H9 (cell line): ENCODE measurements at regions not wholly inside any gene's neighbourhood (a gene's known extent, or its start where the extent isn't known, plus 50 kb on each side); places are given as distances from the start of the nearest gene placed in this dataset.
A peak's percentile ranks its signal among the peaks of the same experiment; 100 is the strongest.
"Not testable (repeated sequence)": the region's sequence is repeated elsewhere in the genome, so short reads cannot be mapped to it uniquely, and the experiment has no call there.

Source experiments
- DNase-seq: peaks from one replicate; pipeline ENCODE4 v3.0.0-alpha.2; 2017
- H2AFZ ChIP-seq: one replicate; pipeline ENCODE4 v1.6.1; 2013; ENCODE audit warnings: mild to moderate bottlenecking, low read length, control low read depth, moderate library complexity
- H2AK5ac ChIP-seq: 2 replicates; pipeline ENCODE4 v1.6.1; 2013; ENCODE audit warnings: low read length, control low read depth, mixed read lengths; ENCODE audit not compliant: insufficient read length
- H2BK120ac ChIP-seq: one replicate; pipeline ENCODE4 v1.6.1; 2013; ENCODE audit warnings: low read depth, mild to moderate bottlenecking, low read length, control low read depth, inconsistent platforms; ENCODE audit not compliant: poor library complexity, severe bottlenecking
- H2BK12ac ChIP-seq: 2 replicates; pipeline ENCODE4 v1.6.1; 2013; ENCODE audit warnings: low read length, control low read depth, mixed read lengths, low read depth; ENCODE audit not compliant: insufficient read length
- H2BK15ac ChIP-seq: 2 replicates; pipeline ENCODE4 v1.6.1; 2013; ENCODE audit warnings: low read depth, low read length, control low read depth
- H2BK20ac ChIP-seq: one replicate; pipeline ENCODE4 v1.6.1; 2013; ENCODE audit warnings: low read depth, mild to moderate bottlenecking, low read length, control low read depth, inconsistent platforms; ENCODE audit not compliant: poor library complexity, severe bottlenecking
- H2BK5ac ChIP-seq: 2 replicates; pipeline ENCODE4 v1.6.1; 2013; ENCODE audit warnings: low read length, control low read depth, mixed read lengths; ENCODE audit not compliant: insufficient read length
- H3K14ac ChIP-seq: 2 replicates; pipeline ENCODE4 v1.6.1; 2013; ENCODE audit warnings: low read length, control low read depth; ENCODE audit not compliant: insufficient read depth
- H3K18ac ChIP-seq: 2 replicates; pipeline ENCODE4 v1.6.1; 2013; ENCODE audit warnings: low read depth, mild to moderate bottlenecking, mixed read lengths, low read length, control low read depth; ENCODE audit not compliant: insufficient read length
- H3K23ac ChIP-seq: 2 replicates; pipeline ENCODE4 v1.6.1; 2013; ENCODE audit warnings: low read length, control low read depth, mixed read lengths, low read depth; ENCODE audit not compliant: insufficient read length
- H3K23me2 ChIP-seq: 2 replicates; pipeline ENCODE4 v1.6.1; 2013; ENCODE audit warnings: low read depth, mild to moderate bottlenecking, mixed read lengths, low read length, control low read depth; ENCODE audit not compliant: insufficient read length, poor library complexity, severe bottlenecking
- H3K27ac ChIP-seq: 2 replicates; pipeline ENCODE4 v1.5.1; 2013; ENCODE audit warnings: low read length, control low read depth, mixed read lengths, low read depth; ENCODE audit not compliant: insufficient read length
- H3K27me3 ChIP-seq: 2 replicates; pipeline ENCODE4 v1.6.1; 2013; ENCODE audit warnings: low read length, control low read depth, inconsistent platforms; ENCODE audit not compliant: insufficient read depth
- H3K4ac ChIP-seq: 2 replicates; pipeline ENCODE4 v1.6.1; 2013; ENCODE audit warnings: low read depth, mild to moderate bottlenecking, control low read depth, inconsistent platforms, low read length, moderate library complexity
- H3K4me1 ChIP-seq: 2 replicates; pipeline ENCODE4 v1.6.1; 2013; ENCODE audit warnings: low read length, control low read depth, inconsistent platforms; ENCODE audit not compliant: insufficient read depth
- H3K4me2 ChIP-seq: 2 replicates; pipeline ENCODE4 v1.6.1; 2013; ENCODE audit warnings: low read length, control low read depth, mixed read lengths; ENCODE audit not compliant: insufficient read length, insufficient read depth
- H3K56ac ChIP-seq: 2 replicates; pipeline ENCODE4 v1.6.1; 2013; ENCODE audit warnings: low read depth, mild to moderate bottlenecking, mixed read lengths, low read length, control low read depth; ENCODE audit not compliant: insufficient read length
- H3K79me1 ChIP-seq: 2 replicates; pipeline ENCODE4 v1.6.1; 2013; ENCODE audit warnings: low read depth, mild to moderate bottlenecking, moderate library complexity, low read length, control low read depth, inconsistent platforms; ENCODE audit not compliant: insufficient read depth, poor library complexity, severe bottlenecking
- H3K79me2 ChIP-seq: 2 replicates; pipeline ENCODE4 v1.6.1; 2013; ENCODE audit warnings: low read length, control low read depth, inconsistent platforms; ENCODE audit not compliant: insufficient read depth
- H3K9ac ChIP-seq: 2 replicates; pipeline ENCODE4 v1.6.1; 2013; ENCODE audit warnings: low read length, control low read depth, mixed read lengths; ENCODE audit not compliant: insufficient read length; ENCODE audit errors: extremely low read depth
- H3K9me3 ChIP-seq: one replicate; pipeline ENCODE4 v1.6.1; 2013; ENCODE audit warnings: low read depth, low read length, inconsistent platforms; ENCODE audit not compliant: control insufficient read depth
- H3T11ph ChIP-seq: one replicate; pipeline ENCODE4 v1.6.1; 2013; ENCODE audit warnings: mild to moderate bottlenecking, low read length, control low read depth, inconsistent platforms
- H4K20me1 ChIP-seq: one replicate; pipeline ENCODE4 v1.6.1; 2013; ENCODE audit not compliant: control insufficient read depth, insufficient read length, insufficient read depth
- H4K5ac ChIP-seq: 2 replicates; pipeline ENCODE4 v1.6.1; 2013; ENCODE audit warnings: low read depth, mild to moderate bottlenecking, mixed read lengths, low read length, control low read depth; ENCODE audit not compliant: insufficient read length
- H4K8ac ChIP-seq: replicated peaks from 2 replicates; pipeline ENCODE4 v1.6.1; 2013; ENCODE audit warnings: low read length, control low read depth, mixed read lengths, low read depth; ENCODE audit not compliant: insufficient read length
- H4K91ac ChIP-seq: 2 replicates; pipeline ENCODE4 v1.6.1; 2013; ENCODE audit warnings: low read depth, mild to moderate bottlenecking, moderate library complexity, mixed read lengths, low read length, control low read depth; ENCODE audit not compliant: insufficient read length
- H3K27ac Mint-ChIP-seq, 3 experiments: 2 replicates in 2 of 3; 3 replicates in 1 of 3; pipeline ENCODE4 v1.8.0; 2020 to 2021; ENCODE audit warnings: mixed read lengths in 3 of 3, mild to moderate bottlenecking in 1 of 3, moderate library complexity in 1 of 3
- H3K27me3 Mint-ChIP-seq: 2 replicates; pipeline ENCODE4 v1.8.0; 2021; ENCODE audit warnings: low read depth, mild to moderate bottlenecking, moderate library complexity, mixed read lengths
- H3K36me3 Mint-ChIP-seq, 3 experiments: 2 replicates in 2 of 3; 3 replicates in 1 of 3; pipeline ENCODE4 v1.8.0; 2020 to 2021; ENCODE audit warnings: low read depth in 3 of 3, mixed read lengths in 3 of 3; ENCODE audit not compliant: insufficient read depth in 1 of 3
- H3K4me1 Mint-ChIP-seq, 2 experiments: 2 replicates each; pipeline ENCODE4 v1.8.0; 2020; ENCODE audit warnings: mixed read lengths in 2 of 2
- H3K4me3 Mint-ChIP-seq, 2 experiments: 2 replicates in 1 of 2; 3 replicates in 1 of 2; pipeline ENCODE4 v1.8.0; 2020 to 2021; ENCODE audit warnings: mild to moderate bottlenecking in 2 of 2, mixed read lengths in 2 of 2, moderate library complexity in 1 of 2
- H3K9me3 Mint-ChIP-seq, 2 experiments: 2 replicates in 1 of 2; 3 replicates in 1 of 2; pipeline ENCODE4 v1.8.0; 2020; ENCODE audit warnings: mild to moderate bottlenecking in 2 of 2, mixed read lengths in 2 of 2, moderate library complexity in 1 of 2
- CTCF ChIP-seq: fragments of 200-600 bp; sonication (generic); conservative IDR thresholded peaks from 3 replicates; pipeline ENCODE4 v1.8.0; 2021; ENCODE audit warnings: antibody characterized with exemption, mild to moderate bottlenecking
- WGBS: extraction: QIAGEN DNeasy Blood & Tissue Kit; methylation state at CpG from one replicate; pipeline ENCODE4 v1.1.7; 2013; ENCODE audit warnings: missing lambda C conversion rate, low lambda C conversion rate, mixed read lengths; ENCODE audit not compliant: insufficient read length; ENCODE audit errors: extremely low coverage; 5-methylcytosine and 5-hydroxymethylcytosine counted together

- H3K36me3 Mint-ChIP-seq: no peaks in the 10 kb centered on the region
These were observed 110.4 kb upstream of the DYNAP start for GRCh38 chr18:54480616-54481015.

GRCh38 chr18:54502451-54502850 lies 88.6 kb upstream of the DYNAP start:
- not testable (repeated sequence) for H2BK20ac ChIP-seq, H3K4ac ChIP-seq, H2BK12ac ChIP-seq, H3K23ac ChIP-seq, H3K4me3 Mint-ChIP-seq, H3K4me2 ChIP-seq, H3K9me3 Mint-ChIP-seq, H3K79me2 ChIP-seq, H3K56ac ChIP-seq, H2BK15ac ChIP-seq, H2BK120ac ChIP-seq, H3K27me3 Mint-ChIP-seq, H3K23me2 ChIP-seq, H3K9ac ChIP-seq, DNase-seq, H3K4me1 ChIP-seq, H4K20me1 ChIP-seq, H4K91ac ChIP-seq, H3K14ac ChIP-seq, H2AK5ac ChIP-seq, H2AFZ ChIP-seq, H4K8ac ChIP-seq, H2BK5ac ChIP-seq, H3K18ac ChIP-seq, H3K79me1 ChIP-seq, H3K9me3 ChIP-seq, H4K5ac ChIP-seq, H3T11ph ChIP-seq, H3K27me3 ChIP-seq, H3K27ac ChIP-seq, H3K27ac Mint-ChIP-seq
- no CpG with 5 or more reads among the region's 6 CpGs for WGBS
- peaks cover 2 to 10% (median 3%) of the 10 kb centered on the region in 3 experiments; a peak in 4 of 7 replicates for H3K36me3 Mint-ChIP-seq
- H3K4me1 Mint-ChIP-seq: peaks cover 4 to 13% of the 10 kb centered on the region in 2 experiments; a peak in 3 of 4 replicates

More at GRCh38 chr18:54480616-54481015, 110.4 kb upstream of the DYNAP start:
- Histone ChIP-seq H3K79me2 (no peaks in the 10 kb centered on the region), H3K9me3 (no peaks in the 10 kb centered on the region), H2BK20ac (no peak overlapping the region), H3K27me3 (no peaks in the 10 kb centered on the region), H2BK12ac (no peak overlapping the region), H3K4me1 (no peaks in the 10 kb centered on the region), H3K27ac (no peak overlapping the region), H2BK120ac (no peak overlapping the region), H4K91ac (no peak overlapping the region), H3K23me2 (no peaks in the 10 kb centered on the region), H3K9ac (no peak overlapping the region), H3K18ac (no peak overlapping the region), H4K5ac (no peak overlapping the region), H2BK15ac (no peak overlapping the region), H3T11ph (no peak overlapping the region), H3K23ac (no peak overlapping the region), H4K20me1 (no peaks in the 10 kb centered on the region), H4K8ac (no peak overlapping the region), H3K56ac (no peak overlapping the region), H2AK5ac (no peak overlapping the region), H2AFZ (no peak overlapping the region), H3K79me1 (no peaks in the 10 kb centered on the region), H3K4me2 (no peak overlapping the region), H3K4ac (no peak overlapping the region), H3K14ac (no peak overlapping the region; the same call in 1 of the 2 replicates), H2BK5ac (no peak overlapping the region)
- peak; percentile 28 for DNase-seq
- Mint-ChIP-seq H3K27me3 (no peaks in the 10 kb centered on the region), H3K27ac (no peak overlapping the region; a peak in 1 of 7 replicates), H3K4me3 (no peak overlapping the region), H3K4me1 (peaks cover 17 to 19% of the 10 kb centered on the region in 2 experiments), H3K9me3 (no peaks in the 10 kb centered on the region)
- WGBS: no CpG with 5 or more reads among the region's 6 CpGs
- TF ChIP-seq CTCF: no peak
